Panc1 (cell line): ENCODE measurements at regions not wholly inside any gene's neighbourhood (a gene's known extent, or its start where the extent isn't known, plus 50 kb on each side); places are given as distances from the start of the nearest gene placed in this dataset.

ENCODE experiments used
- ATAC-seq: fragments of 200-7000 bp; cut with Tn5 transposase; 2 replicates; pipeline ENCODE4 v1.9.1; 2020; ENCODE audit warnings: mild to moderate bottlenecking, moderate library complexity
- BruUV-seq: library from RNA; stranded (reverse); fragments of 400-500 nt; replicated peaks from 2 replicates; lab custom pipeline; 2021; lab: Mats Ljungman, UMichigan
- CTCF ChIA-PET: fragments of 300-600 bp; sonication (Branson Sonifier 250); formaldehyde crosslinking; loops from one replicate; lab custom pipeline; 2022; ENCODE audit warnings: antibody characterized with exemption; lab: Charles Lee
- POLR2A ChIA-PET: fragments of 300-600 bp; sonication (Branson Sonifier 250); formaldehyde crosslinking; loops from one replicate; lab custom pipeline; 2022; ENCODE audit warnings: antibody characterized with exemption; lab: Charles Lee
- DNase-seq: peaks from one replicate; pipeline ENCODE4 v3.0.0-alpha.2; 2010; ENCODE audit warnings: low read depth, low spot score
- H3K27ac ChIP-seq: 2 replicates; pipeline ENCODE4 v1.5.1; 2011; ENCODE audit warnings: mild to moderate bottlenecking, low read length, inconsistent platforms
- H3K27me3 ChIP-seq: fragments of 200-500 bp; sonication (Bioruptor generic); 2 replicates; pipeline ENCODE4 v1.6.0; 2014; ENCODE audit warnings: low read length, inconsistent platforms; ENCODE audit not compliant: control insufficient read depth, insufficient read depth
- H3K36me3 ChIP-seq: fragments of 200-500 bp; sonication (Bioruptor generic); 2 replicates; pipeline ENCODE4 v1.5.1; 2014; ENCODE audit warnings: inconsistent platforms, mild to moderate bottlenecking, low read length, moderate library complexity; ENCODE audit not compliant: control insufficient read depth, insufficient read depth
- H3K4me1 ChIP-seq: 2 replicates; pipeline ENCODE4 v1.5.1; 2011; ENCODE audit warnings: inconsistent platforms, mild to moderate bottlenecking, low read length, moderate library complexity; ENCODE audit not compliant: control insufficient read depth, insufficient read depth
- H3K4me3 ChIP-seq, 2 experiments: 2 replicates each; pipeline ENCODE4 v1.5.1; 2011 to 2012; ENCODE audit warnings: low read depth in 2 of 2, low read length in 2 of 2, mild to moderate bottlenecking in 2 of 2, inconsistent platforms in 1 of 2, moderate library complexity in 1 of 2
- H3K9me3 ChIP-seq: fragments of 200-500 bp; sonication (Bioruptor generic); 2 replicates; pipeline ENCODE4 v1.5.1; 2014; ENCODE audit warnings: low read depth, mild to moderate bottlenecking, inconsistent platforms, low read length, moderate library complexity; ENCODE audit not compliant: control insufficient read depth, insufficient read depth
- CTCF ChIP-seq: fragments of 450-650 bp; IDR thresholded peaks from 2 replicates; pipeline ENCODE4 v1.5.1; 2017; ENCODE audit warnings: mild to moderate bottlenecking
- POLR2AphosphoS5 ChIP-seq: IDR thresholded peaks from 2 replicates; pipeline ENCODE4 v1.6.1; 2012; ENCODE audit warnings: mild to moderate bottlenecking, low read depth, low read length, moderate library complexity
- REST ChIP-seq, 2 experiments: IDR thresholded peaks; 2 replicates each; pipeline ENCODE4 v1.6.1; 2011 to 2012; ENCODE audit warnings: low read depth in 2 of 2, control low read depth in 1 of 2, low read length in 1 of 2, mild to moderate bottlenecking in 1 of 2, moderate library complexity in 1 of 2; ENCODE audit not compliant: insufficient read depth in 1 of 2
- SIN3A ChIP-seq: IDR thresholded peaks from 2 replicates; pipeline ENCODE4 v1.6.1; 2012; ENCODE audit warnings: low read depth, mild to moderate bottlenecking, low read length, moderate library complexity, borderline replicate concordance; ENCODE audit not compliant: insufficient read depth
- TCF7L2 ChIP-seq: IDR thresholded peaks from 2 replicates; pipeline ENCODE4 v1.6.1; 2011; ENCODE audit warnings: mild to moderate bottlenecking, low read depth, low read length, inconsistent platforms
- in situ Hi-C: cut with HindIII; loops from 2 replicates; pipeline ENCODE4 v1.10.0; 2016; ENCODE audit warnings: low sequenced_read_pairs, low pct_unique_long_range_greater_than_20kb
- intact Hi-C: fragments of 100-400 bp; cut with micrococcal nuclease; formaldehyde crosslinking; loops from one replicate; pipeline ENCODE4 v1.10.0; 2022; ENCODE audit not compliant: unreplicated experiment

DNA sequence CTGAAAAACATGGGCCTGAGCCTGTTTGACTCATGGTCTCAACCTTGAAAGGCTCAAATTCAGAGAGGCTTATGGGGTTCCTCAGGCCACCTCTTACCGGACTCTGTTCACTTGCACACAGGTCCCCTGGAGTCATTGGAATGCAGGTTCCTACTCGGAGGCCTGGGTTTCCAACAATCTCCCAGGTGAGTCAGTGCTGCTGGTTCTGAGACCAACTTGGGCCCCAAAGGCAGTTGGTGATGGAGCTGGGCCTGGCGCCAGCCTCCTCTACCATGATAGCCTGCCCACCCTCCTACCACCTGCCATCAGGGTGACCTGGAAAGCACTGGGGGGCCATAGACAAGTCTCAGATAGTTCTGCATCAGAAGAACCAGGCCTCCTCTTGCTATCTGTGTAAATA lies 188.4 kb downstream of the RGS3 start:
- ATAC-seq (no peak), DNase-seq (no peak)
- no peaks in the 10 kb centered on the region for H3K9me3 ChIP-seq
- CTCF ChIA-PET, result no interaction called here
- no peaks in the 10 kb centered on the region for H3K36me3 ChIP-seq
- no peaks in the 10 kb centered on the region for H3K27me3 ChIP-seq
- no peak overlapping the region for H3K27ac ChIP-seq
- TF ChIP-seq REST (IDR thresholded peaks at IDR 0.05; ENCODE audit: insufficient read depth in 1 of 2, low read depth in 2 of 2, low read length in 1 of 2) (no peak), CTCF (no peak), POLR2AphosphoS5 (no peak), SIN3A (no peak), TCF7L2 (no peak)
- POLR2A ChIA-PET, result no interaction called here
- in situ Hi-C loops (no loop called here), intact Hi-C loops (no loop called here)
- H3K4me3 ChIP-seq, result no peak overlapping the region
- no TSS peak for BruUV-seq
- H3K4me1 ChIP-seq, result no peaks in the 10 kb centered on the region

- ATAC-seq, result no peak
- in situ Hi-C loops (no loop called here), intact Hi-C loops (no loop called here)
- CTCF ChIA-PET, result no interaction called here
- POLR2A ChIA-PET, result no interaction called here
- Histone ChIP-seq H3K36me3 (no peaks in the 10 kb centered on the region), H3K27ac (no peak overlapping the region), H3K4me3 (no peak overlapping the region), H3K27me3 (no peaks in the 10 kb centered on the region), H3K4me1 (no peaks in the 10 kb centered on the region), H3K9me3 (no peaks in the 10 kb centered on the region)
- no peak for TF ChIP-seq CTCF
- TF ChIP-seq TCF7L2, result no peak
- no peak for TF ChIP-seq POLR2AphosphoS5
- no peak for TF ChIP-seq REST (IDR thresholded peaks at IDR 0.05; ENCODE audit: insufficient read depth in 1 of 2, low read depth in 2 of 2, low read length in 1 of 2)
- no peak for TF ChIP-seq SIN3A
- no TSS peak for BruUV-seq
- DNase-seq, result no peak
These were observed 189.0 kb downstream of the RGS3 start for GRCh38 chr9:113652355-113653152.
